SJSA1 (cell line): ENCODE measurements at regions not wholly inside any gene's neighbourhood (a gene's known extent, or its start where the extent isn't known, plus 50 kb on each side); places are given as distances from the start of the nearest gene placed in this dataset.
"Not testable (repeated sequence)": the region's sequence is repeated elsewhere in the genome, so short reads cannot be mapped to it uniquely, and the experiment has no call there.

Experiments
- DNase-seq, 2 experiments: peaks; one replicate each; pipeline ENCODE4 v3.0.0-alpha.2; 2015 to 2020; ENCODE audit warnings: low spot score in 2 of 2, low read depth in 1 of 2
- H3K27ac ChIP-seq: fragments of 250-450 bp; sonication (Bioruptor Pico); 2 replicates; pipeline ENCODE4 v1.5.1; 2020; ENCODE audit warnings: mild to moderate bottlenecking, moderate library complexity
- H3K27me3 ChIP-seq: fragments of 250-450 bp; sonication (Bioruptor Pico); replicated peaks from 2 replicates; pipeline ENCODE4 v1.5.1; 2020; ENCODE audit warnings: mild to moderate bottlenecking, moderate library complexity
- H3K36me3 ChIP-seq: fragments of 250-450 bp; sonication (Bioruptor Pico); 2 replicates; pipeline ENCODE4 v1.5.1; 2020; ENCODE audit warnings: mild to moderate bottlenecking
- H3K4me1 ChIP-seq: fragments of 250-450 bp; sonication (Bioruptor Pico); replicated peaks from 2 replicates; pipeline ENCODE4 v1.6.1; 2021; ENCODE audit warnings: mild to moderate bottlenecking
- H3K4me3 ChIP-seq: fragments of 250-450 bp; sonication (Bioruptor Pico); 2 replicates; pipeline ENCODE4 v1.5.1; 2020; ENCODE audit warnings: mild to moderate bottlenecking
- H3K9me3 ChIP-seq: fragments of 250-450 bp; sonication (Bioruptor Pico); replicated peaks from 2 replicates; pipeline ENCODE4 v1.5.1; 2020; ENCODE audit warnings: mild to moderate bottlenecking

DNA sequence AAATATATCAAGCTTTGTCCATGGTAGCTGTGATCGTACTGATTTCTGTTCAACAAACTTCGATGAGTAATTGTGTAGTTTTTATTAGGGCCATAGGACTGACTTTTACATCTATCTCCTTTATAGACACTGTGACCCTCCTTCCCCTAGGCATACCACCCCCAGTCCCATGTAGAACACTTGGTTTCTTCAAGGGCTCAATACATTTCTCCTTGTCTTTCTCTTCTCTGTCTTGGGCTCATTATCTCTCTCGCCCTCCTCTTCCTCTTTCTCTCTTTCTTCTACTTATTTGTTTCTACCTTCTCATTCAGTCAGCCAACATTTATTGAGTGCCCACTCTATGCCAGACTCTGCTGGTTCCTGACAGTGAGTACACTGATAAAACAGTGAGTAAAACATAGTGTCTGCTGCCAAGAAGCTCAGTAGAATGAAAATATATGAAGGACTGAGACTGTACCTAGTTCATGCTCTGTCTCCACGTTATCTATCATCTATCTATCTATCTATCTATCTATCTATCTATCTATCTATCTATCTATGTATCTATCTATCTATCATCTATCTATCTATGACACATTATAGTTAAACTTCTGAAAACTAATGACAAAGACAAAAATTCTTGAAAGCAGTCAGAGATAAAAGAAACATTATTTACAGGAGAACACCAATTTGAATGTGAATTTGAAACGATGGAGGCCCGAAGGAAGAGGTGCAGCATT lies 122.8 kb downstream of the RBMX2 start:
- no peak for DNase-seq
- Histone ChIP-seq H3K4me1 (no peaks in the 10 kb centered on the region), H3K27ac (no peak overlapping the region), H3K36me3 (no peaks in the 10 kb centered on the region), H3K9me3 (no peaks in the 10 kb centered on the region), H3K4me3 (no peak overlapping the region), H3K27me3 (no peaks in the 10 kb centered on the region)

GRCh38 chrX:130529531-130529930 lies 127.7 kb downstream of the RBMX2 start:
- H3K27me3 ChIP-seq, result no peaks in the 10 kb centered on the region
- H3K4me1 ChIP-seq, result no peaks in the 10 kb centered on the region
- H3K4me3 ChIP-seq, result no peak overlapping the region
- no peaks in the 10 kb centered on the region for H3K36me3 ChIP-seq
- H3K9me3 ChIP-seq, result no peaks in the 10 kb centered on the region
- DNase-seq, result no peak
- H3K27ac ChIP-seq, result no peak overlapping the region

GRCh38 chrX:130531066-130531465 lies 129.3 kb downstream of the RBMX2 start:
- H3K36me3 ChIP-seq, result no peaks in the 10 kb centered on the region
- no peak overlapping the region for H3K27ac ChIP-seq
- H3K4me1 ChIP-seq, result no peaks in the 10 kb centered on the region
- DNase-seq, result no peak
- H3K27me3 ChIP-seq, result no peaks in the 10 kb centered on the region
- H3K4me3 ChIP-seq, result no peak overlapping the region
- no peaks in the 10 kb centered on the region for H3K9me3 ChIP-seq

DNA sequence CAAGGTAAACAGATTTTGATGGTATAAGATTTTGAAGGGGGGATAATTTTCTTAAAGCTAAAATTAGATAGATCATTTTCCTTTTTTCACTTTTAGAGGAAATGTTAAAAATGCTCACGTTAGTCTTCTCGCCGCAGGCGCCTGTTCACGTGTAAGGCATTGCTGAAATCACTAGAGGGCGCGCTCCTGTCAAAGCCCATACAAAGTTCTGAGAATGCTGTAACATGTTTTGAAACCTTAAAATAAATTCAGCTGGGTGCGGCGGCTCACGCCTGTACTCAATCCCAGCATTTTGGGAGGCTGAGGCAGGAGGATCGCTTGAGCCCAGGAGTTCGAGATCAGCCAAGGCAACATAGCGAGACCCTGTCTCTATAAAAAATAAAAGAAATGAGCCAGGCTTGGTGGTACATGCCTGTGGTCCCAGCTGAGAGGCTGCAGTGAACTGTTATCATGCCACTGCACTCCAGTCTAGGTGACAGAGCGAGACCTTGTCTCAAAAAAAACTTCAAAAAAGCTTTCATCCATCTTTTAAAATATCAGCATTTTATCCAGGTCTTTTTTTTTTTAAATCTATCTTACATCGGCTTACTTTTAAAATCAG lies 138.0 kb downstream of the RBMX2 start:
- Histone ChIP-seq H3K9me3 (no peaks in the 10 kb centered on the region), H3K36me3 (no peaks in the 10 kb centered on the region), H3K4me1 (no peaks in the 10 kb centered on the region), H3K27me3 (no peaks in the 10 kb centered on the region), H3K27ac (no peak overlapping the region), H3K4me3 (no peak overlapping the region)
- peak; percentile 11 to 49 for DNase-seq

DNA sequence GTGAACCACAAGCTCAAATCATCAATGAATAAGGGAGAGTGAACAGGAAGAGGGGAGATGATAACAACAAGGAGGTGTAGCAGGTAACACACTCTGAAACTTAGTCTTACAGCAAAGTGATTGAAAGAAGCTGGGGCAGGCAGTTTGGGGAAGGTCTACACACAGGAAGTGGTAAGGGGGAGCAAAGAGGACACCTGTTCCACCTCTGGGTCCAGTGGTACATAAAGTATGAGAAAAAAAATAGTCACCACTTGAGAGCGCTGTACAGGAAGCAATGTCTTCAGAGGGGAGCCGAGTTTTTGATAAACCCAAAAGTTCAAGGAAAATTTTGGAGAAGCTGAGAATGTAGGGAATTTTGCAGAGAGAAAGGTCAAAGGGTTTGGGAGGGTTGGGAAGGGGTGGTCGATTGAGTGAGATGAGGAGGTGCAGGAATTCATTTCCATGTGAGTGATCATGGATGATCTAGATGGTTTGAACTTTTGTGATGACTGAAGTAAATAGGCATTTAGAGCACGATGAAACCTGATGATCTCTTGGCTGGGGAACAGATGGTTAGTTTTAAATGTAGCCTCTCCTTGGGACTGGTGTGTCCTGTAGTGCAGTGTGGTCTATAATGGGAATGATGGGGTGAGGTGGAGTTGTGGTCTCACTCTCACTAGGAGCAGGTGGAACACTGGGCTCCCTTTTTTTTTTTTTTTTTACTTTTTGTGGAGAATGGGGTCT lies 142.0 kb downstream of the RBMX2 start:
- Histone ChIP-seq H3K27me3 (no peaks in the 10 kb centered on the region), H3K4me1 (no peaks in the 10 kb centered on the region), H3K27ac (no peak overlapping the region), H3K9me3 (no peaks in the 10 kb centered on the region), H3K4me3 (no peak overlapping the region), H3K36me3 (no peaks in the 10 kb centered on the region)
- DNase-seq, result no peak

GRCh38 chrX:130545796-130546195 lies 144.0 kb downstream of the RBMX2 start:
- Histone ChIP-seq H3K36me3 (no peaks in the 10 kb centered on the region), H3K27ac (no peak overlapping the region), H3K4me1 (no peaks in the 10 kb centered on the region), H3K9me3 (no peaks in the 10 kb centered on the region), H3K4me3 (no peak overlapping the region), H3K27me3 (no peaks in the 10 kb centered on the region)
- no peak for DNase-seq

GRCh38 chrX:130549382-130549781 lies 147.6 kb downstream of the RBMX2 start:
- not testable (repeated sequence) for H3K9me3 ChIP-seq, H3K27ac ChIP-seq, H3K4me3 ChIP-seq, H3K4me1 ChIP-seq, H3K27me3 ChIP-seq, DNase-seq, H3K36me3 ChIP-seq

DNA sequence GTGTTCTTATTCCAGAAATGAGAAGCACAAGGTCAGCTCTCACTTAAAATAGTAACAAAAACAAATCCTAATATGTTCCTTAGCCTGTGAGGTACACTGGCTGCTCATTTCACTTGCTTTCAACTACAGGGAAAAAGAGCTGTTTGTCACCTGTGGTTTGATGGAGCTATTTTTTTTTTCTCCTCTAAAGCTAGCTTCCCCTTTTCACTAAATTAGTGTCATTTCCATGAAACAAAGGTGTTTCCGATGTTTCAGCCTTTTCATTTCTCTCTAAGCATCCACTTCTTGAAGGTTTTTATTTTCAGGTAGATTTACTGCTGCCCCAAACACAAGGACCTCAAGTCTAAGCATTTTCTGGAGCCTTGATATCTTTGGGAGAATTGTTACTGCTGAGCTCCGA lies 148.6 kb downstream of the RBMX2 start:
- H3K36me3 ChIP-seq, result no peaks in the 10 kb centered on the region
- no peak overlapping the region for H3K4me3 ChIP-seq
- no peaks in the 10 kb centered on the region for H3K27me3 ChIP-seq
- H3K9me3 ChIP-seq, result no peaks in the 10 kb centered on the region
- DNase-seq, result no peak
- no peak overlapping the region for H3K27ac ChIP-seq
- H3K4me1 ChIP-seq, result no peaks in the 10 kb centered on the region

DNA sequence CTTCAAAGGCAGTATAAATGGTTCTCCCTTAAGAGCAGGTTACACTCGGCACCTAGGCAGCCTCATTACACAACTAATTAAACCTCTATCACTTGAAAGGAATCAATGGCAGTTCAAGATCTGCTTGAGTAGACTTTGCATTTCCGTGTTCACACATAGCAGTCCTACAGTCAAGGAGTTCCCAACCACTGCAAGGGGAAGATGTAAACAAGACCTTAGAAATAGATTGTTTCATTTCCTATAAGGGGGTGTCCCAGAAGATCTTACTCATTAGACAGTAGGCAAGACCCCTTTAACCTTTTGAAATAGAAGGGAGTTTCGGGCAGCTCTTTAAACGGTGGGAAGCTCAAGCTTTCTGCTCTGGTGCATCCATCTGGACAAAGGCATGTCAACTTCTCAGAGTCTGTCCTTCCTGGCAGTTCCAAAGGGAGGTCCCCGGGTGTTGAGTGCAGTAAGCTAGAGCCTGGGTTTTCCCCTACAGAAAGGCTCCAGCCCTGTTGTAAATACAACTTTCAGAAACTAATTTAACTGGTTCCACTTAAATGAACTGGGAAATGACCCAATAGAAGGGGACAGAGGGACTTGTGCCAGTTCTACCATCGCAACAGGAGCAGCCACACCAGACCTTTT lies 150.8 kb downstream of the RBMX2 start:
- Histone ChIP-seq H3K36me3 (no peaks in the 10 kb centered on the region), H3K4me1 (no peaks in the 10 kb centered on the region), H3K4me3 (no peak overlapping the region), H3K9me3 (no peaks in the 10 kb centered on the region), H3K27ac (no peak overlapping the region), H3K27me3 (no peaks in the 10 kb centered on the region)
- DNase-seq, result no peak

- no peak for DNase-seq
- Histone ChIP-seq H3K4me3 (no peak overlapping the region), H3K27ac (no peak overlapping the region), H3K36me3 (no peaks in the 10 kb centered on the region), H3K4me1 (no peaks in the 10 kb centered on the region), H3K27me3 (no peaks in the 10 kb centered on the region), H3K9me3 (no peaks in the 10 kb centered on the region)
Measured at GRCh38 chrX:130555341-130555740, 153.6 kb downstream of the RBMX2 start.

GRCh38 chrX:130555757-130556156 lies 154.0 kb downstream of the RBMX2 start:
- Histone ChIP-seq H3K27me3 (no peaks in the 10 kb centered on the region), H3K9me3 (no peaks in the 10 kb centered on the region), H3K4me1 (peaks cover 2% of the 10 kb centered on the region; the same call in 1 of the 2 replicates), H3K27ac (no peak overlapping the region), H3K4me3 (no peak overlapping the region), H3K36me3 (no peaks in the 10 kb centered on the region)
- no peak for DNase-seq

DNA sequence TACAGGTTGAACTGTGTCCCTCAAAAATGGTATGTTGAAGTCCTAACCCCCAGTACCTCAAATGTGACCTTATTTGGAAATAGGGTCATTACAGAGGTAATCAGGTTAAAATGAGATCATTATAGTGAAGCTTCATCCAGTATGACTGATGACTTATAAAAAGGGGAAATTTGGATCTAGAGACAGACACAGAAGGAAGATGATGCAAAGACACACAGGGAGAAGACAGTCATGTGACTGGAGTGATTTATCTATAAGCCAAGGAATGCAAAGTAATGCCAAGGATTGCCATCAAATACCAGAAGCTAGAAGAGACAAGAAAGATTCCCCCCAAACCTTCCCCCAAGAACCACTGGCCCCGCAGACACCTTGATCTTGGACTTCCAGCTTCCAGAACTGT lies 155.2 kb downstream of the RBMX2 start:
- no peaks in the 10 kb centered on the region for H3K36me3 ChIP-seq
- no peak overlapping the region for H3K4me3 ChIP-seq
- DNase-seq, result no peak
- no peaks in the 10 kb centered on the region for H3K9me3 ChIP-seq
- no peaks in the 10 kb centered on the region for H3K27me3 ChIP-seq
- H3K4me1 ChIP-seq, result peaks cover 3% of the 10 kb centered on the region; the same call in 1 of the 2 replicates
- no peak overlapping the region for H3K27ac ChIP-seq

DNA sequence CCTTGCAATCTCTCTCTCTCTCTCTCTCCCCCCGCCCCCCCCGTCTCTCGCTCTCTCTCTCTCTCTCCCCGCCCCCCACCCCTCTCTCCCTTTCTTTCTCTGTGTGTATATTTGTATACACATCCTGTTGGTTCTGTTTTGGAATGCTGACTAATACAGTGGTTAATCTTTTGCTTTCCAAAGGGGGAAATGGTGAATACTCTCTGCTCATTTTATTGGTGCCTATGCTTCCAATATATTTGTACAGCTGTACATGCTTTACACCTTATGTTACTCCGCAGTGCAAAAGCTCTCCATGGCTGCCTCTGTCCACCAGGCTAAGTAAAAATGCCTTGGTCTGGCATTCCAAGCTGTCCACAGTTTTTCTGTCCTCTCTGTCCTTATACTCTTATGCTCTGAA lies 158.8 kb downstream of the RBMX2 start:
- Histone ChIP-seq H3K36me3 (no peaks in the 10 kb centered on the region), H3K27ac (no peak overlapping the region), H3K27me3 (no peaks in the 10 kb centered on the region), H3K4me1 (peaks cover 3% of the 10 kb centered on the region; the same call in 1 of the 2 replicates), H3K4me3 (no peak overlapping the region), H3K9me3 (no peaks in the 10 kb centered on the region)
- DNase-seq, result no peak

DNA sequence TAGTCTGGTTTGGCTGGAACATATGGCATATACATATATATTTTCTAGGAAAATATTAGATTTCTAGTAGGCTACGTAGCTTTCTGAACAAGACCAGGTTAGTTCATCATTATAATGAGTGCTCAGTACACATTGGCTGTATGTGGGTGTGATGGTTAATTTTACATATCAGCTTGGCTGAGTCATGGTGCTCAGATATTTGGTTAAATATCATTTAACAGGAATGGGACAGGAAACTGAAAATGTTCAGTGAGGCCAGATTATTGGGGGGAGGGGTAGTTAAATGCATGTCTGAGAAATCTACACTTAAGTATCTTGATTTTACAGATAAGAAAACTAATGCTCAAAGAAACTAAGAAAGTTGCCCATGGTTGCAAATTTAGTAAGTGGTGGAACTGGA lies 160.1 kb downstream of the RBMX2 start:
- DNase-seq, result no peak
- no peak overlapping the region for H3K4me3 ChIP-seq
- no peaks in the 10 kb centered on the region for H3K9me3 ChIP-seq
- no peak overlapping the region for H3K27ac ChIP-seq
- H3K4me1 ChIP-seq, result peaks cover 3% of the 10 kb centered on the region; the same call in 1 of the 2 replicates
- no peaks in the 10 kb centered on the region for H3K36me3 ChIP-seq
- H3K27me3 ChIP-seq, result no peaks in the 10 kb centered on the region
